Tibial nerve (tissue), 4 donors: ENCODE measurements at regions not wholly inside any gene's neighbourhood (a gene's known extent, or its start where the extent isn't known, plus 50 kb on each side); places are given as distances from the start of the nearest gene placed in this dataset.

Source experiments
- DNase-seq, 2 donors: peaks; one replicate each; pipeline ENCODE4 v3.0.0-alpha.2; 2019; ENCODE audit warnings: low spot score in 2 of 2
- H3K27ac ChIP-seq, 4 donors: fragments of 200-600 bp; sonication (generic) in 3 of 4; one replicate each; pipeline ENCODE4 v1.5.1; 2017 to 2019; ENCODE audit warnings: mild to moderate bottlenecking in 1 of 4
- H3K27me3 ChIP-seq, 2 donors: fragments of 200-600 bp; sonication (generic) in 1 of 2; one replicate each; pipeline versions ENCODE4 v1.5.1 to v1.6.0; 2017 to 2019
- H3K36me3 ChIP-seq, 3 donors: fragments of 200-600 bp; sonication (generic); one replicate each; pipeline ENCODE4 v1.5.1; 2018 to 2019
- H3K4me1 ChIP-seq, 4 donors: fragments of 200-600 bp; sonication (generic) in 3 of 4; one replicate each; pipeline ENCODE4 v1.5.1; 2017 to 2019
- H3K4me3 ChIP-seq, 4 donors: fragments of 200-600 bp; sonication (generic) in 3 of 4; one replicate each; pipeline ENCODE4 v1.5.1; 2017 to 2019; ENCODE audit warnings: mild to moderate bottlenecking in 1 of 4, moderate library complexity in 1 of 4
- H3K9me3 ChIP-seq, 4 donors: fragments of 200-600 bp; sonication (generic) in 3 of 4; one replicate each; pipeline ENCODE4 v1.5.1; 2017 to 2019
- CTCF ChIP-seq, 5 experiments: fragments of 200-600 bp in 3 of 5; fragments of 450-650 bp in 2 of 5; sonication (generic) in 3 of 5; IDR thresholded peaks; one replicate each; pipeline ENCODE4 v1.5.1; 2016 to 2019; ENCODE audit warnings: antibody characterized with exemption in 5 of 5, mild to moderate bottlenecking in 3 of 5, moderate library complexity in 2 of 5
- EP300 ChIP-seq, 2 donors: sonication (generic); formaldehyde crosslinking; IDR thresholded peaks; one replicate each; pipeline ENCODE4 v1.6.1; 2017; ENCODE audit warnings: antibody characterized with exemption in 2 of 2, mild to moderate bottlenecking in 1 of 2
- POLR2A ChIP-seq, 2 donors: fragments of 450-650 bp; IDR thresholded peaks; one replicate each; pipeline ENCODE4 v1.6.1; 2017; ENCODE audit warnings: antibody characterized with exemption in 2 of 2, mild to moderate bottlenecking in 2 of 2, moderate library complexity in 2 of 2
- WGBS, 2 donors: methylation state at CpG; one replicate each; pipeline ENCODE4 v1.1.5; 2018; 5-methylcytosine and 5-hydroxymethylcytosine counted together

GRCh38 chr1:22314706-22315105 is 136.9 kb upstream of the ZBTB40 start:
- Histone ChIP-seq H3K4me3 (no peak overlapping the region), H3K4me1 (no peaks in the 10 kb centered on the region), H3K36me3 (no peaks in the 10 kb centered on the region), H3K27ac (no peak overlapping the region), H3K9me3 (peaks cover 0 to 2% (median 0%) of the 10 kb centered on the region in 4 donors), H3K27me3 (peaks cover 0 to 21% of the 10 kb centered on the region in 2 donors)
- DNase-seq: no peak
- TF ChIP-seq CTCF (IDR thresholded peaks at IDR 0.05) (no peak), POLR2A (IDR thresholded peaks at IDR 0.05) (no peak), EP300 (IDR thresholded peaks at IDR 0.05) (no peak)
- WGBS, 2 donors: 89 to 94% methylated on average over 11 of the region's 11 CpGs

- Histone ChIP-seq H3K27ac (no peak overlapping the region), H3K4me3 (no peak overlapping the region), H3K27me3 (peaks cover 0 to 21% of the 10 kb centered on the region in 2 donors), H3K36me3 (no peaks in the 10 kb centered on the region), H3K9me3 (no peaks in the 10 kb centered on the region), H3K4me1 (no peaks in the 10 kb centered on the region)
- DNase-seq: no peak
- TF ChIP-seq POLR2A (IDR thresholded peaks at IDR 0.05) (no peak), CTCF (IDR thresholded peaks at IDR 0.05) (no peak), EP300 (IDR thresholded peaks at IDR 0.05) (no peak)
- WGBS, 2 donors: 75 to 81% methylated on average over 15 to 21 of the region's 21 CpGs
Observed at GRCh38 chr1:22315315-22316078, 136.2 kb upstream of the ZBTB40 start.

GRCh38 chr1:22317231-22317919 is 134.3 kb upstream of the ZBTB40 start:
- H3K36me3 ChIP-seq: no peaks in the 10 kb centered on the region
- TF ChIP-seq CTCF (IDR thresholded peaks at IDR 0.05): no peak
- no peak for TF ChIP-seq EP300 (IDR thresholded peaks at IDR 0.05)
- no peak for TF ChIP-seq POLR2A (IDR thresholded peaks at IDR 0.05)
- DNase-seq: no peak
- 73 to 82% methylated on average over 10 of the region's 10 CpGs for WGBS, 2 donors
- H3K27me3 ChIP-seq: peaks cover 0 to 21% of the 10 kb centered on the region in 2 donors
- no peak overlapping the region for H3K4me3 ChIP-seq
- peaks cover 0 to 7% (median 0%) of the 10 kb centered on the region in 4 donors for H3K9me3 ChIP-seq
- no peaks in the 10 kb centered on the region for H3K4me1 ChIP-seq
- H3K27ac ChIP-seq: no peak overlapping the region

GRCh38 chr1:22317920-22318243 is 133.8 kb upstream of the ZBTB40 start:
- H3K27ac ChIP-seq: no peak overlapping the region
- no peak overlapping the region for H3K4me3 ChIP-seq
- no peaks in the 10 kb centered on the region for H3K4me1 ChIP-seq
- WGBS, 2 donors: 86 to 90% methylated on average over 3 of the region's 3 CpGs
- peaks cover 0 to 21% of the 10 kb centered on the region in 2 donors for H3K27me3 ChIP-seq
- no peak for DNase-seq
- TF ChIP-seq CTCF (IDR thresholded peaks at IDR 0.05) (no peak), POLR2A (IDR thresholded peaks at IDR 0.05) (no peak), EP300 (IDR thresholded peaks at IDR 0.05) (no peak)
- peaks cover 0 to 7% (median 0%) of the 10 kb centered on the region in 4 donors for H3K9me3 ChIP-seq
- no peaks in the 10 kb centered on the region for H3K36me3 ChIP-seq

- H3K36me3 ChIP-seq: no peaks in the 10 kb centered on the region
- H3K4me1 ChIP-seq: no peaks in the 10 kb centered on the region
- peaks cover 0 to 7% (median 0%) of the 10 kb centered on the region in 4 donors for H3K9me3 ChIP-seq
- no peak overlapping the region for H3K27ac ChIP-seq
- H3K4me3 ChIP-seq: no peak overlapping the region
- peaks cover 0 to 21% of the 10 kb centered on the region in 2 donors for H3K27me3 ChIP-seq
- TF ChIP-seq CTCF (IDR thresholded peaks at IDR 0.05) (no peak), POLR2A (IDR thresholded peaks at IDR 0.05) (no peak), EP300 (IDR thresholded peaks at IDR 0.05) (no peak)
- 18 to 28% methylated on average over 14 to 21 of the region's 24 CpGs for WGBS, 2 donors
- no peak for DNase-seq
Observed at GRCh38 chr1:22318279-22318981, 133.2 kb upstream of the ZBTB40 start.
